ENCODE measurements at regions not wholly inside any gene's neighbourhood (a gene's known extent, or its start where the extent isn't known, plus 50 kb on each side); places are given as distances from the start of the nearest gene placed in this dataset.

DNA sequence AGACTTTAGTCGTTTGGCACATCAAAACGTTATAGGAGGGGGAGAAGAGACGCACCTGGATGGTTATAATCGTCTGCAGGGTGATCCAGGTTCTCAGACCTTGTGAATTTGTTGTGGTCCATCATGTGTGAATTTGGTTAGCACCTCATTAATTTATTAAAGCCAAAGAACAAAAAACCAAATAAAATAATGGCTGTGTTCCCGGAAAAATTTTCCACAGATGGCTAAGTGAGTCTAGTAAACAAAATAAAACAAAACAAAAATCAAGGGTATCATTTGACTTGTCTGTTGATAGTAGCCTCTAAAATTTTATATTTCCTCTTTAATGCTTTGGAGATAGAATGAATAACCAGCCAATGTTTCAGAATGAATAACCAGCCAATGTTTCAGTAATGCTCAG is 119.7 kb downstream of the ACTBL2 start:
- no peak overlapping the region for H3K27ac Mint-ChIP-seq
- H3K9me3 Mint-ChIP-seq: peaks cover 0 to 2% (median 0%) of the 10 kb centered on the region in 7 donors
- no peaks in the 10 kb centered on the region for H3K36me3 Mint-ChIP-seq
- H3K36me3 ChIP-seq (replicated peaks in 1 of 2; ENCODE audit: control insufficient read depth in 1 of 2, insufficient read depth in 2 of 2, low read length in 2 of 2): no peaks in the 10 kb centered on the region
- no peak overlapping the region for H3K4me3 ChIP-seq (replicated peaks in 1 of 3; ENCODE audit: low read depth in 2 of 3, low read length in 3 of 3)
- no peaks in the 10 kb centered on the region for H3K79me2 ChIP-seq (ENCODE audit: insufficient read depth, low read length)
- TF ChIP-seq, protein P1, sequence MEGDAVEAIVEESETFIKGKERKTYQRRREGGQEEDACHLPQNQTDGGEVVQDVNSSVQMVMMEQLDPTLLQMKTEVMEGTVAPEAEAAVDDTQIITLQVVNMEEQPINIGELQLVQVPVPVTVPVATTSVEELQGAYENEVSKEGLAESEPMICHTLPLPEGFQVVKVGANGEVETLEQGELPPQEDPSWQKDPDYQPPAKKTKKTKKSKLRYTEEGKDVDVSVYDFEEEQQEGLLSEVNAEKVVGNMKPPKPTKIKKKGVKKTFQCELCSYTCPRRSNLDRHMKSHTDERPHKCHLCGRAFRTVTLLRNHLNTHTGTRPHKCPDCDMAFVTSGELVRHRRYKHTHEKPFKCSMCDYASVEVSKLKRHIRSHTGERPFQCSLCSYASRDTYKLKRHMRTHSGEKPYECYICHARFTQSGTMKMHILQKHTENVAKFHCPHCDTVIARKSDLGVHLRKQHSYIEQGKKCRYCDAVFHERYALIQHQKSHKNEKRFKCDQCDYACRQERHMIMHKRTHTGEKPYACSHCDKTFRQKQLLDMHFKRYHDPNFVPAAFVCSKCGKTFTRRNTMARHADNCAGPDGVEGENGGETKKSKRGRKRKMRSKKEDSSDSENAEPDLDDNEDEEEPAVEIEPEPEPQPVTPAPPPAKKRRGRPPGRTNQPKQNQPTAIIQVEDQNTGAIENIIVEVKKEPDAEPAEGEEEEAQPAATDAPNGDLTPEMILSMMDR (IDR thresholded peaks at IDR 0.05): no peak
- peaks cover 0 to 2% (median 0%) of the 10 kb centered on the region in 3 donors for H3K27me3 Mint-ChIP-seq (ENCODE audit: low read depth in 3 of 3)
- intact Hi-C loops (cut with micrococcal nuclease): no loop called here
- H3K4me2 ChIP-seq (replicated peaks; ENCODE audit: extremely low read depth, low read length, poor library complexity, severe bottlenecking): no peak overlapping the region
- no peaks in the 10 kb centered on the region for H3K4me1 Mint-ChIP-seq
- no peak for DNase-seq
- no peaks in the 10 kb centered on the region for H3K9me3 ChIP-seq (replicated peaks in 1 of 2; ENCODE audit: control insufficient read depth in 1 of 2, insufficient read depth in 1 of 2, low read length in 2 of 2)
- WGBS (ENCODE audit: insufficient coverage): no CpG with 5 or more reads among the region's 5 CpGs
- no peak overlapping the region for H3K9ac ChIP-seq (ENCODE audit: insufficient read depth, low read length, poor library complexity, severe bottlenecking)
- H3K4me1 ChIP-seq (ENCODE audit: control insufficient read depth in 1 of 2, insufficient read depth in 2 of 2, low read length in 2 of 2): no peaks in the 10 kb centered on the region
- no peak overlapping the region for H3K27ac ChIP-seq (ENCODE audit: low read depth in 1 of 2, low read length in 2 of 2)
- H2AFZ ChIP-seq (ENCODE audit: insufficient read depth, low read depth, low read length, poor library complexity, severe bottlenecking): no peak overlapping the region
- no peaks in the 10 kb centered on the region for H3K27me3 ChIP-seq (ENCODE audit: control insufficient read depth in 2 of 2, insufficient read depth in 2 of 2, low read length in 2 of 2)
- no peak overlapping the region for H3K4me3 Mint-ChIP-seq
- no peaks in the 10 kb centered on the region for H4K20me1 ChIP-seq (ENCODE audit: insufficient read depth, low read length)

DNA sequence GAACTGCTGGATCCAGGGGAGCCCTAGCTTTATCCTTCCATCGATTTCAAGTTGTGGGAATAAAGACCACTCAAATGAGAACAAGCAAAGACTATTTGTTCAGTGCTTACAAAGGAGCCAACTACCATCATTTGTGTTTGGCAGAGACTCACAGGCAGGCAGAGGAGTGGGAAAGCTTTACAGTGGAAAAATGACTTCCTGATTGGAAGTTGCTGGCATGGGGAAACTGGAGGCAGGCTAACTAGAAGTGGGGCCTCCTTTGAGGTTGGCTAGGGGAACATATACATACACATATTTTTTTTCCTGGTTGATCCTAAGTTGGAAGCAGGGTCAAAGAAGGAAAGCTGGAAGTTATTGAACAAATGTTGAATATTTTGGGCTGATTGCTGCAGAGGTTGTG is 121.7 kb downstream of the ACTBL2 start:
- Histone ChIP-seq H3K4me1 (ENCODE audit: control insufficient read depth in 1 of 2, insufficient read depth in 2 of 2, low read length in 2 of 2) (no peaks in the 10 kb centered on the region), H3K36me3 (replicated peaks in 1 of 2; ENCODE audit: control insufficient read depth in 1 of 2, insufficient read depth in 2 of 2, low read length in 2 of 2) (no peaks in the 10 kb centered on the region), H2AFZ (ENCODE audit: insufficient read depth, low read depth, low read length, poor library complexity, severe bottlenecking) (no peak overlapping the region), H4K20me1 (ENCODE audit: insufficient read depth, low read length) (no peaks in the 10 kb centered on the region), H3K27ac (ENCODE audit: low read depth in 1 of 2, low read length in 2 of 2) (no peak overlapping the region), H3K9me3 (replicated peaks in 1 of 2; ENCODE audit: control insufficient read depth in 1 of 2, insufficient read depth in 1 of 2, low read length in 2 of 2) (no peaks in the 10 kb centered on the region), H3K79me2 (ENCODE audit: insufficient read depth, low read length) (no peaks in the 10 kb centered on the region), H3K4me2 (replicated peaks; ENCODE audit: extremely low read depth, low read length, poor library complexity, severe bottlenecking) (no peak overlapping the region), H3K4me3 (replicated peaks in 1 of 3; ENCODE audit: low read depth in 2 of 3, low read length in 3 of 3) (no peak overlapping the region), H3K9ac (ENCODE audit: insufficient read depth, low read length, poor library complexity, severe bottlenecking) (no peak overlapping the region), H3K27me3 (ENCODE audit: control insufficient read depth in 2 of 2, insufficient read depth in 2 of 2, low read length in 2 of 2) (no peaks in the 10 kb centered on the region)
- Mint-ChIP-seq H3K27ac (no peak overlapping the region), H3K9me3 (peaks cover 0 to 6% (median 0%) of the 10 kb centered on the region in 7 donors), H3K4me1 (no peaks in the 10 kb centered on the region), H3K4me3 (no peak overlapping the region), H3K27me3 (ENCODE audit: low read depth in 3 of 3) (peaks cover 0 to 3% (median 0%) of the 10 kb centered on the region in 3 donors), H3K36me3 (no peaks in the 10 kb centered on the region)
- DNase-seq: no peak
- no CpG with 5 or more reads among the region's 1 CpG for WGBS (ENCODE audit: insufficient coverage)
- intact Hi-C loops (cut with micrococcal nuclease): no loop called here
- TF ChIP-seq, protein P1 (IDR thresholded peaks at IDR 0.05): no peak
